ENCODE measurements at regions not wholly inside any gene's neighbourhood (a gene's known extent, or its start where the extent isn't known, plus 50 kb on each side); places are given as distances from the start of the nearest gene placed in this dataset.

DNA sequence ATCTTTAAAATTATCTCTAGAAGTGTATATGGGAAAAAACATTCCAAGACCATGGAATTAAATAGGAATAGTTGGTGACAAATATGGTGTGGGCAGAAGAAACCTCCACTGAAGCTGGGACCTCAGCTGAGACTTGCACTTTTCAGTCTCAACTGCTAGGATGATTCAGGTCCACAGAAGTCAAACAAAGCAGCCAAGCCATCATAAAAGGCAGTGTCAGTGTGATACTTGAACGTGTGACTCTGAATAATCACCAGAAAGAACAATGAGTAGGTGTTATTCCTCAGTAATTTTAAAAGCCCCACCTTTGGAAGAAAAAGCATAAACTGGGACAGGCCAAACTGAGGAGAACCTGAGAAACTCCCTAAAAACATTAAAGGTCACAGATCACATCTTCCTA lies 90.7 kb downstream of the ZNF281 start:
- ATAC-seq (no peak), DNase-seq (ENCODE audit: low spot score) (no peak), FAIRE-seq (no peak)
- no peaks in the 10 kb centered on the region for H3K36me3 ChIP-seq (replicated peaks in 1 of 2; ENCODE audit: control insufficient read depth in 1 of 2, insufficient read depth in 2 of 2, low read length in 2 of 2)
- H3K79me2 ChIP-seq (ENCODE audit: insufficient read depth, low read length): no peaks in the 10 kb centered on the region
- ChIA-PET CTCF (ENCODE audit: low intra/inter-chr PET ratio, low total read pairs) (no interaction called here), POLR2A (no interaction called here)
- TF ChIP-seq NR2C2 (CRISPR knock-in tag; IDR thresholded peaks at IDR 0.05; ENCODE audit: borderline replicate concordance) (no peak), PPARG (CRISPR knock-in tag; conservative IDR thresholded peaks at IDR 0.05) (no peak), REL (CRISPR knock-in tag; conservative IDR thresholded peaks at IDR 0.05) (no peak), SP4 (CRISPR knock-in tag; IDR thresholded peaks at IDR 0.05) (no peak)
- TF ChIP-seq, protein P1, sequence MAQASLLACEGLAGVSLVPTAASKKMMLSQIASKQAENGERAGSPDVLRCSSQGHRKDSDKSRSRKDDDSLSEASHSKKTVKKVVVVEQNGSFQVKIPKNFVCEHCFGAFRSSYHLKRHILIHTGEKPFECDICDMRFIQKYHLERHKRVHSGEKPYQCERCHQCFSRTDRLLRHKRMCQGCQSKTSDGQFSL (CRISPR knock-in tag; IDR thresholded peaks at IDR 0.05): no peak
- intact Hi-C loops (cut with micrococcal nuclease; ENCODE audit: unreplicated experiment) (loop anchor here (10.0 kb wide), 1 partner anchor 56 kb away; no protein-coding TSS in a partner anchor), in situ Hi-C loops (cut with HindIII; ENCODE audit: extremely low pct_ligation_motif_present, low pct_unique_long_range_greater_than_20kb) (no loop called here)
- H3K4me3 ChIP-seq (replicated peaks in 1 of 3; ENCODE audit: insufficient read depth in 1 of 3, low read depth in 2 of 3, low read length in 3 of 3): no peak overlapping the region
- no peaks in the 10 kb centered on the region for H4K20me1 ChIP-seq (ENCODE audit: insufficient read depth, low read length)
- no peaks in the 10 kb centered on the region for H3K27me3 ChIP-seq (ENCODE audit: control insufficient read depth in 1 of 2, insufficient read depth in 2 of 2, low read length in 2 of 2)
- peaks cover 41% of the 10 kb centered on the region for H3K4me1 ChIP-seq (ENCODE audit: insufficient read depth, low read length)
- WGBS (ENCODE audit: low lambda C conversion rate): 15% methylated on average over 1 of the region's 1 CpG
- H3K9me3 ChIP-seq (ENCODE audit: low read length): peaks cover 3% of the 10 kb centered on the region; the same call in 1 of the 2 replicates
- no peak overlapping the region for H3K9ac ChIP-seq (ENCODE audit: insufficient read depth, low read depth, low read length)
- no peak overlapping the region for H2AFZ ChIP-seq (ENCODE audit: low read length)
- H3K27ac ChIP-seq (ENCODE audit: extremely low read length, insufficient read depth, low read length): no peak overlapping the region
- BruUV-seq (replicated peaks): no TSS peak
- no peak overlapping the region for H3K4me2 ChIP-seq (ENCODE audit: low read depth, low read length)

DNA sequence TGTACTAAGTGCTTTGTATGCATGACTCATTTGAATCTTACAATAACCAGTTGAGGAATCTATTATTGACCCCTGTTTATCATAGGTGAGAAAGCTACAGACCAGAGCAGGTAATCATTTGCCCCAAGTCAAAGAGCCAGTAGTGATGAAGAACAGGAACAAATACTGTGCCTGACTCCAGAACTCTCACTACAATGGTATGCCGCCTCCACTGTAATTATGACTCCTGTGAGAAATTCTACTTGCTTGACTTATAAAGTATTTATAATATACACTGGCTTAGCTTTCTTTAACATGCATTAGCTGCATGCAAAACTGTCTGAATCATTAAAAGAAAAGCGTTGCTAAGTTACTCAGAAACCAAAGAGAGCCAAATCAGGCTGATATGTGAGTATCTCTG lies 92.6 kb downstream of the ZNF281 start:
- Histone ChIP-seq H3K4me2 (ENCODE audit: low read depth, low read length) (no peak overlapping the region), H3K4me3 (replicated peaks in 1 of 3; ENCODE audit: insufficient read depth in 1 of 3, low read depth in 2 of 3, low read length in 3 of 3) (no peak overlapping the region), H3K9ac (ENCODE audit: insufficient read depth, low read depth, low read length) (no peak overlapping the region), H3K79me2 (ENCODE audit: insufficient read depth, low read length) (no peaks in the 10 kb centered on the region), H2AFZ (ENCODE audit: low read length) (no peak overlapping the region), H3K9me3 (ENCODE audit: low read length) (no peaks in the 10 kb centered on the region), H4K20me1 (ENCODE audit: insufficient read depth, low read length) (no peaks in the 10 kb centered on the region), H3K27ac (ENCODE audit: extremely low read length, insufficient read depth, low read length) (no peak overlapping the region), H3K36me3 (replicated peaks in 1 of 2; ENCODE audit: control insufficient read depth in 1 of 2, insufficient read depth in 2 of 2, low read length in 2 of 2) (no peaks in the 10 kb centered on the region), H3K4me1 (ENCODE audit: insufficient read depth, low read length) (peaks cover 54% of the 10 kb centered on the region), H3K27me3 (ENCODE audit: control insufficient read depth in 1 of 2, insufficient read depth in 2 of 2, low read length in 2 of 2) (no peaks in the 10 kb centered on the region)
- CTCF ChIA-PET (ENCODE audit: low intra/inter-chr PET ratio, low total read pairs): no interaction called here
- in situ Hi-C loops (cut with HindIII; ENCODE audit: extremely low pct_ligation_motif_present, low pct_unique_long_range_greater_than_20kb) (no loop called here), intact Hi-C loops (cut with micrococcal nuclease; ENCODE audit: unreplicated experiment) (loop anchor here (10.0 kb wide), 1 partner anchor 58 kb away; no protein-coding TSS in a partner anchor)
- WGBS (ENCODE audit: low lambda C conversion rate): 92% methylated on average over 2 of the region's 2 CpGs
- BruUV-seq (replicated peaks): no TSS peak
- POLR2A ChIA-PET: no interaction called here
- no peak for ATAC-seq
- no peak for FAIRE-seq
- no peak for DNase-seq (ENCODE audit: low spot score)
- TF ChIP-seq ZNF496 (CRISPR knock-in tag; IDR thresholded peaks at IDR 0.05; ENCODE audit: insufficient replicate concordance) (no peak), ZNF550 (CRISPR knock-in tag; IDR thresholded peaks at IDR 0.05; ENCODE audit: borderline replicate concordance) (no peak), PAWR (CRISPR knock-in tag; IDR thresholded peaks at IDR 0.05; ENCODE audit: borderline replicate concordance) (no peak), ATRX (CRISPR knock-in tag; IDR thresholded peaks at IDR 0.05; ENCODE audit: borderline replicate concordance) (no peak), SETDB1 (CRISPR knock-in tag; IDR thresholded peaks at IDR 0.05; ENCODE audit: borderline replicate concordance) (no peak), ZNF564 (CRISPR knock-in tag; IDR thresholded peaks at IDR 0.05) (no peak), MBD4 (IDR thresholded peaks at IDR 0.05; ENCODE audit: borderline replicate concordance, low read length) (no peak), NFE2L1 (CRISPR knock-in tag; IDR thresholded peaks at IDR 0.05; ENCODE audit: borderline replicate concordance) (no peak), ZNF160 (CRISPR knock-in tag; IDR thresholded peaks at IDR 0.05) (no peak), HDAC2 (CRISPR knock-in tag; IDR thresholded peaks at IDR 0.05) (no peak), RFX1 (IDR thresholded peaks at IDR 0.05) (no peak), TGIF2 (CRISPR knock-in tag; IDR thresholded peaks at IDR 0.05) (no peak), NAIF1 (CRISPR knock-in tag; IDR thresholded peaks at IDR 0.05; ENCODE audit: borderline replicate concordance) (no peak)
- TF ChIP-seq, protein P2, sequence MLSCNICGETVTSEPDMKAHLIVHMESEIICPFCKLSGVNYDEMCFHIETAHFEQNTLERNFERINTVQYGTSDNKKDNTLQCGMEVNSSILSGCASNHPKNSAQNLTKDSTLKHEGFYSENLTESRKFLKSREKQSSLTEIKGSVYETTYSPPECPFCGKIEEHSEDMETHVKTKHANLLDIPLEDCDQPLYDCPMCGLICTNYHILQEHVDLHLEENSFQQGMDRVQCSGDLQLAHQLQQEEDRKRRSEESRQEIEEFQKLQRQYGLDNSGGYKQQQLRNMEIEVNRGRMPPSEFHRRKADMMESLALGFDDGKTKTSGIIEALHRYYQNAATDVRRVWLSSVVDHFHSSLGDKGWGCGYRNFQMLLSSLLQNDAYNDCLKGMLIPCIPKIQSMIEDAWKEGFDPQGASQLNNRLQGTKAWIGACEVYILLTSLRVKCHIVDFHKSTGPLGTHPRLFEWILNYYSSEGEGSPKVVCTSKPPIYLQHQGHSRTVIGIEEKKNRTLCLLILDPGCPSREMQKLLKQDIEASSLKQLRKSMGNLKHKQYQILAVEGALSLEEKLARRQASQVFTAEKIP (CRISPR knock-in tag; IDR thresholded peaks at IDR 0.05; ENCODE audit: borderline replicate concordance): no peak

Data from HepG2 (cell line).